ENCODE measurements at regions not wholly inside any gene's neighbourhood (a gene's known extent, or its start where the extent isn't known, plus 50 kb on each side); places are given as distances from the start of the nearest gene placed in this dataset.

DNA sequence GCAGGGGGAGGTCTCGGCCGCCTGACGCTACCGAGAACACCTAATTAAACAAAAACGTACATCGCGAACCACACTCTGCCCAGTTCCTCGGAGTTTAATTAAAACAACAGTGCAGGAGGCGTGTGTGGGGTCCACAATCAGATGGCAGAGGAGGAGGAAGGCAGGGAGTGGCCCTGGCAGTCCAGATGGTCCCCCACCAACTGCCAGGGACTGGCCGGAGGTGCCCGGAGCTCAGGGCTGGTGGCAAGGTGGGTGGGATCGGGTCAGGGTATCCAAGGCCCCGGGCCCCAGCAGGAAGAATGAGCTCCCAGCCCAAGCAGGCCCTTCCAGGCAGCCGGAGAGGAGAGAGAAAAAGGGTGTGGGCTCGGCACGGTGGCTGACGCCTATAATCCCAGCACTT lies 71.3 kb downstream of the PTPRS start:
- TF ChIP-seq POLR2A (IDR thresholded peaks at IDR 0.05; ENCODE audit: low read depth, low read length), result no peak
- TF ChIP-seq POLR2AphosphoS5 (IDR thresholded peaks at IDR 0.05; ENCODE audit: low read depth, low read length), result no peak

All from GM12892 (cell line).